HEK293T (cell line): ENCODE measurements at regions not wholly inside any gene's neighbourhood (a gene's known extent, or its start where the extent isn't known, plus 50 kb on each side); places are given as distances from the start of the nearest gene placed in this dataset.

Experiments
- ARNT ChIP-seq: fragments of 450-650 bp; IDR thresholded peaks from 2 replicates; pipeline ENCODE4 v1.6.1; 2017; ENCODE audit warnings: mild to moderate bottlenecking
- BHLHE40 ChIP-seq: fragments of 450-650 bp; IDR thresholded peaks from 2 replicates; pipeline ENCODE4 v1.6.1; 2016; ENCODE audit warnings: mild to moderate bottlenecking, moderate library complexity, borderline replicate concordance
- ELF4 ChIP-seq: fragments of 450-650 bp; IDR thresholded peaks from 2 replicates; pipeline ENCODE4 v1.6.1; 2017; ENCODE audit warnings: antibody characterized with exemption
- FOXA1 ChIP-seq: fragments of 450-650 bp; IDR thresholded peaks from 2 replicates; pipeline ENCODE4 v1.6.1; 2016; ENCODE audit warnings: mild to moderate bottlenecking
- FOXM1 ChIP-seq: fragments of 450-650 bp; IDR thresholded peaks from 2 replicates; pipeline ENCODE4 v1.6.1; 2017; ENCODE audit warnings: mild to moderate bottlenecking, borderline replicate concordance
- NFRKB ChIP-seq: fragments of 450-650 bp; IDR thresholded peaks from 2 replicates; pipeline ENCODE4 v1.6.1; 2016; ENCODE audit warnings: mild to moderate bottlenecking, moderate library complexity
- SUZ12 ChIP-seq: fragments of 450-650 bp; IDR thresholded peaks from 2 replicates; pipeline ENCODE4 v1.6.1; 2016; ENCODE audit warnings: mild to moderate bottlenecking
- TARDBP ChIP-seq: fragments of 450-650 bp; IDR thresholded peaks from 2 replicates; pipeline ENCODE4 v1.6.1; 2016

DNA sequence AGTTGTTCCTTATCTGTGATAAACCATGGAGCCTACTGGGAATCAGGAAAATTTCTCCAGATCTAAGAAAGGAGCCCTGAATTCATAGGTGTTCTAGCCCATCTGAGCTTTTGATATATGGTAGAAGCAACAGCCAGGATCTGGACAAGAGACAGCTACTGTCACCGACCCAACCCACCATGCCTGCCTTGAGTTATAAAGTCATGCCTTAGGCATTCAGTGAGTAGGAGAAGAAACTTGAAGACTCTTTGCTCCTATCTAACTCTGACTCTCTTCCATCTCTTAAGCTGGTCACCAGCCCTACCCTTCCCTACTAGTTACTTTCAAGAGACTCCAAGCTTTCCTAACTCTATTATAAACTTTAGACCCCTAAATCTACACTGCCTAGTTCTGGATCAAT is 83.9 kb upstream of the FAM9B start:
- TF ChIP-seq FOXM1 (no peak), NFRKB (no peak), TARDBP (no peak), SUZ12 (no peak), BHLHE40 (no peak), ARNT (no peak), ELF4 (no peak), FOXA1 (no peak)
